ENCODE measurements at regions not wholly inside any gene's neighbourhood (a gene's known extent, or its start where the extent isn't known, plus 50 kb on each side); places are given as distances from the start of the nearest gene placed in this dataset.

DNA sequence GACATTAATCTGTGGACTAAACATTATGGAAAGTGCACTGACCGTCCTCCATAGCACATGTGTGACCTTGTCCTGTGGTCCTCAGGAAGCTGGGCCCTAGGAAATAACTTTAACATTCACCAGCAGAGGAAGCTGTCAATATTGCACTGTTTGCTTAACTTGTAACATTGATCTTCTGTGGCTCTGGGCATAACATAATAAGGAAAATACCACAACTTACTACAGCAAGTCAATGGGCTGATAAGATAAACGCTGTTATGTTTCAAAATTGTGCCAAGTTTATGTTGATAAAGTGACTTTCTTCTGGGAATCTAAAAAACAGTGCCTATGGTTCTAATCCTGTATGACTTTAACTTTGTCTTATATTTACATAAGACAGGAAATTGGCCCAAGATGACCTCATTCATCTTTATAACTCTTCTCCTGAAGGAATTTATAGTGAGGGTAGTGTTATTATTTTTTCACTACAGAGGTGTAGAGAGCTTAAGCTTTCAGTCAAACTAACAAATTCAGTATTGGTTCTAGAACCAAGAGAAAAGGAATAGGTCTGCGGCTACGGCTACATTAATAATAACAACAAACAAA lies 113.7 kb upstream of the MAP4K3 start (continued):
- no peak for TF ChIP-seq ZNF749 (CRISPR knock-in tag; IDR thresholded peaks at IDR 0.05; ENCODE audit: borderline replicate concordance)
- TF ChIP-seq SNAPC2 (CRISPR knock-in tag; IDR thresholded peaks at IDR 0.05): 0 out of 2 replicates have a peak, but pooled peaks have one; percentile 48
- no peak for TF ChIP-seq ZNF496 (CRISPR knock-in tag; IDR thresholded peaks at IDR 0.05; ENCODE audit: insufficient replicate concordance)
- no peak; the same call in 1 of the 2 replicates for TF ChIP-seq HOXA9 (CRISPR knock-in tag; IDR thresholded peaks at IDR 0.05; ENCODE audit: borderline replicate concordance)
- peak; percentile 95 for TF ChIP-seq KLF9 (CRISPR knock-in tag; IDR thresholded peaks at IDR 0.05; ENCODE audit: low read depth)
- TF ChIP-seq ZNF670 (CRISPR knock-in tag; IDR thresholded peaks at IDR 0.05; ENCODE audit: borderline replicate concordance): peak; percentile 95; the same call in 1 of the 2 replicates
- TF ChIP-seq REL (CRISPR knock-in tag; conservative IDR thresholded peaks at IDR 0.05): peak; percentile 30; the same call in 1 of the 2 replicates
- no peak for TF ChIP-seq SNRNP70 (IDR thresholded peaks at IDR 0.05; ENCODE audit: low read depth, low read length)
- no peak for TF ChIP-seq EEA1 (CRISPR knock-in tag; IDR thresholded peaks at IDR 0.05; ENCODE audit: borderline replicate concordance)
- TF ChIP-seq, protein P1, sequence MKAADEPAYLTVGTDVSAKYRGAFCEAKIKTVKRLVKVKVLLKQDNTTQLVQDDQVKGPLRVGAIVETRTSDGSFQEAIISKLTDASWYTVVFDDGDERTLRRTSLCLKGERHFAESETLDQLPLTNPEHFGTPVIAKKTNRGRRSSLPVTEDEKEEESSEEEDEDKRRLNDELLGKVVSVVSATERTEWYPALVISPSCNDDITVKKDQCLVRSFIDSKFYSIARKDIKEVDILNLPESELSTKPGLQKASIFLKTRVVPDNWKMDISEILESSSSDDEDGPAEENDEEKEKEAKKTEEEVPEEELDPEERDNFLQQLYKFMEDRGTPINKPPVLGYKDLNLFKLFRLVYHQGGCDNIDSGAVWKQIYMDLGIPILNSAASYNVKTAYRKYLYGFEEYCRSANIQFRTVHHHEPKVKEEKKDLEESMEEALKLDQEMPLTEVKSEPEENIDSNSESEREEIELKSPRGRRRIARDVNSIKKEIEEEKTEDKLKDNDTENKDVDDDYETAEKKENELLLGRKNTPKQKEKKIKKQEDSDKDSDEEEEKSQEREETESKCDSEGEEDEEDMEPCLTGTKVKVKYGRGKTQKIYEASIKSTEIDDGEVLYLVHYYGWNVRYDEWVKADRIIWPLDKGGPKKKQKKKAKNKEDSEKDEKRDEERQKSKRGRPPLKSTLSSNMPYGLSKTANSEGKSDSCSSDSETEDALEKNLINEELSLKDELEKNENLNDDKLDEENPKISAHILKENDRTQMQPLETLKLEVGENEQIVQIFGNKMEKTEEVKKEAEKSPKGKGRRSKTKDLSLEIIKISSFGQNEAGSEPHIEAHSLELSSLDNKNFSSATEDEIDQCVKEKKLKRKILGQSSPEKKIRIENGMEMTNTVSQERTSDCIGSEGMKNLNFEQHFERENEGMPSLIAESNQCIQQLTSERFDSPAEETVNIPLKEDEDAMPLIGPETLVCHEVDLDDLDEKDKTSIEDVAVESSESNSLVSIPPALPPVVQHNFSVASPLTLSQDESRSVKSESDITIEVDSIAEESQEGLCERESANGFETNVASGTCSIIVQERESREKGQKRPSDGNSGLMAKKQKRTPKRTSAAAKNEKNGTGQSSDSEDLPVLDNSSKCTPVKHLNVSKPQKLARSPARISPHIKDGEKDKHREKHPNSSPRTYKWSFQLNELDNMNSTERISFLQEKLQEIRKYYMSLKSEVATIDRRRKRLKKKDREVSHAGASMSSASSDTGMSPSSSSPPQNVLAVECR (CRISPR knock-in tag; IDR thresholded peaks at IDR 0.05; ENCODE audit: borderline replicate concordance): peak; percentile 79; the same call in 1 of the 2 replicates
- TF ChIP-seq, protein P2, sequence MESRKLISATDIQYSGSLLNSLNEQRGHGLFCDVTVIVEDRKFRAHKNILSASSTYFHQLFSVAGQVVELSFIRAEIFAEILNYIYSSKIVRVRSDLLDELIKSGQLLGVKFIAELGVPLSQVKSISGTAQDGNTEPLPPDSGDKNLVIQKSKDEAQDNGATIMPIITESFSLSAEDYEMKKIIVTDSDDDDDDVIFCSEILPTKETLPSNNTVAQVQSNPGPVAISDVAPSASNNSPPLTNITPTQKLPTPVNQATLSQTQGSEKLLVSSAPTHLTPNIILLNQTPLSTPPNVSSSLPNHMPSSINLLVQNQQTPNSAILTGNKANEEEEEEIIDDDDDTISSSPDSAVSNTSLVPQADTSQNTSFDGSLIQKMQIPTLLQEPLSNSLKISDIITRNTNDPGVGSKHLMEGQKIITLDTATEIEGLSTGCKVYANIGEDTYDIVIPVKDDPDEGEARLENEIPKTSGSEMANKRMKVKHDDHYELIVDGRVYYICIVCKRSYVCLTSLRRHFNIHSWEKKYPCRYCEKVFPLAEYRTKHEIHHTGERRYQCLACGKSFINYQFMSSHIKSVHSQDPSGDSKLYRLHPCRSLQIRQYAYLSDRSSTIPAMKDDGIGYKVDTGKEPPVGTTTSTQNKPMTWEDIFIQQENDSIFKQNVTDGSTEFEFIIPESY (CRISPR knock-in tag; IDR thresholded peaks at IDR 0.05): peak; percentile 75; the same call in 1 of the 2 replicates
- TF ChIP-seq, protein P3, sequence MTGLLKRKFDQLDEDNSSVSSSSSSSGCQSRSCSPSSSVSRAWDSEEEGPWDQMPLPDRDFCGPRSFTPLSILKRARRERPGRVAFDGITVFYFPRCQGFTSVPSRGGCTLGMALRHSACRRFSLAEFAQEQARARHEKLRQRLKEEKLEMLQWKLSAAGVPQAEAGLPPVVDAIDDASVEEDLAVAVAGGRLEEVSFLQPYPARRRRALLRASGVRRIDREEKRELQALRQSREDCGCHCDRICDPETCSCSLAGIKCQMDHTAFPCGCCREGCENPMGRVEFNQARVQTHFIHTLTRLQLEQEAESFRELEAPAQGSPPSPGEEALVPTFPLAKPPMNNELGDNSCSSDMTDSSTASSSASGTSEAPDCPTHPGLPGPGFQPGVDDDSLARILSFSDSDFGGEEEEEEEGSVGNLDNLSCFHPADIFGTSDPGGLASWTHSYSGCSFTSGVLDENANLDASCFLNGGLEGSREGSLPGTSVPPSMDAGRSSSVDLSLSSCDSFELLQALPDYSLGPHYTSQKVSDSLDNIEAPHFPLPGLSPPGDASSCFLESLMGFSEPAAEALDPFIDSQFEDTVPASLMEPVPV (CRISPR knock-in tag; IDR thresholded peaks at IDR 0.05): peak; percentile 58; the same call in 1 of the 2 replicates
- TF ChIP-seq SIN3A (IDR thresholded peaks at IDR 0.05; ENCODE audit: borderline replicate concordance, low read depth, low read length): peak; percentile 75
- TF ChIP-seq ZNF709 (CRISPR knock-in tag; IDR thresholded peaks at IDR 0.05): no peak
- no peak for TF ChIP-seq ATRX (CRISPR knock-in tag; IDR thresholded peaks at IDR 0.05; ENCODE audit: borderline replicate concordance)
- TF ChIP-seq ZNF3 (CRISPR knock-in tag; IDR thresholded peaks at IDR 0.05): peak; percentile 95
- peak; percentile 30 for TF ChIP-seq TBL1XR1 (IDR thresholded peaks at IDR 0.05; ENCODE audit: borderline replicate concordance, low read length, partially characterized antibody)
- TF ChIP-seq, protein P4, sequence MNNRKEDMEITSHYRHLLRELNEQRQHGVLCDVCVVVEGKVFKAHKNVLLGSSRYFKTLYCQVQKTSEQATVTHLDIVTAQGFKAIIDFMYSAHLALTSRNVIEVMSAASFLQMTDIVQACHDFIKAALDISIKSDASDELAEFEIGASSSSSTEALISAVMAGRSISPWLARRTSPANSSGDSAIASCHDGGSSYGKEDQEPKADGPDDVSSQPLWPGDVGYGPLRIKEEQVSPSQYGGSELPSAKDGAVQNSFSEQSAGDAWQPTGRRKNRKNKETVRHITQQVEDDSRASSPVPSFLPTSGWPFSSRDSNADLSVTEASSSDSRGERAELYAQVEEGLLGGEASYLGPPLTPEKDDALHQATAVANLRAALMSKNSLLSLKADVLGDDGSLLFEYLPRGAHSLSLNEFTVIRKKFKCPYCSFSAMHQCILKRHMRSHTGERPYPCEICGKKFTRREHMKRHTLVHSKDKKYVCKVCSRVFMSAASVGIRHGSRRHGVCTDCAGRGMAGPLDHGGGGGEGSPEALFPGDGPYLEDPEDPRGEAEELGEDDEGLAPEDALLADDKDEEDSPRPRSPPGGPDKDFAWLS (CRISPR knock-in tag; IDR thresholded peaks at IDR 0.05; ENCODE audit: borderline replicate concordance): no peak
- peak; percentile 93 for TF ChIP-seq ZNF747 (CRISPR knock-in tag; IDR thresholded peaks at IDR 0.05; ENCODE audit: borderline replicate concordance)
